A673 (cell line): ENCODE measurements at regions not wholly inside any gene's neighbourhood (a gene's known extent, or its start where the extent isn't known, plus 50 kb on each side); places are given as distances from the start of the nearest gene placed in this dataset.

Source experiments
- BruUV-seq: library from RNA; stranded (reverse); fragments of 400-500 nt; replicated peaks from 2 replicates; lab custom pipeline; 2021; lab: Mats Ljungman, UMichigan
- CTCF ChIA-PET: fragments of 300-600 bp; sonication (Branson Sonifier 250); formaldehyde crosslinking; loops from one replicate; lab custom pipeline; 2022; ENCODE audit warnings: antibody characterized with exemption; lab: Charles Lee
- POLR2A ChIA-PET: fragments of 300-600 bp; sonication (Branson Sonifier 250); formaldehyde crosslinking; loops from one replicate; lab custom pipeline; 2022; ENCODE audit warnings: antibody characterized with exemption; ENCODE audit not compliant: low non-redundant PET; lab: Charles Lee
- DNase-seq: peaks from one replicate; pipeline ENCODE4 v3.0.0-alpha.2; 2015; ENCODE audit warnings: low spot score
- H3K27ac ChIP-seq: fragments of 200-600 bp; sonication (generic); 2 replicates; pipeline ENCODE4 v1.5.1; 2016; ENCODE audit warnings: mixed run types, low read depth, mild to moderate bottlenecking, mixed read lengths, antibody characterized with exemption, low read length; ENCODE audit not compliant: poor library complexity, severe bottlenecking
- H3K27me3 ChIP-seq: fragments of 200-600 bp; sonication (generic); replicated peaks from 2 replicates; pipeline ENCODE4 v1.6.1; 2017; ENCODE audit warnings: mixed run types, low read depth, mild to moderate bottlenecking, mixed read lengths, antibody characterized with exemption, low read length; ENCODE audit not compliant: insufficient read depth, poor library complexity
- H3K36me3 ChIP-seq: fragments of 200-600 bp; sonication (generic); 2 replicates; pipeline ENCODE4 v1.6.1; 2016; ENCODE audit warnings: mixed run types, mild to moderate bottlenecking, mixed read lengths, antibody characterized with exemption, low read length; ENCODE audit not compliant: insufficient read depth, poor library complexity, severe bottlenecking
- H3K4me1 ChIP-seq: fragments of 200-600 bp; sonication (generic); 2 replicates; pipeline ENCODE4 v1.6.1; 2017; ENCODE audit warnings: mixed run types, mild to moderate bottlenecking, mixed read lengths, antibody characterized with exemption, low read length; ENCODE audit not compliant: insufficient read depth, poor library complexity, severe bottlenecking
- H3K4me3 ChIP-seq: fragments of 200-600 bp; sonication (generic); 2 replicates; pipeline ENCODE4 v1.5.1; 2016; ENCODE audit warnings: low read depth, mixed run types, mild to moderate bottlenecking, mixed read lengths, low read length; ENCODE audit not compliant: poor library complexity, severe bottlenecking
- H3K9me3 ChIP-seq: fragments of 200-600 bp; sonication (generic); 2 replicates; pipeline ENCODE4 v1.6.1; 2016; ENCODE audit warnings: mixed run types, low read depth, mild to moderate bottlenecking, mixed read lengths, antibody characterized with exemption, low read length; ENCODE audit not compliant: poor library complexity, severe bottlenecking
- CTCF ChIP-seq: fragments of 300-800, 200-600 bp; sonication (generic); conservative IDR thresholded peaks from 2 replicates; pipeline ENCODE4 v1.5.1; 2017; ENCODE audit warnings: low read depth, mild to moderate bottlenecking, antibody characterized with exemption, low read length, moderate library complexity, mixed read lengths
- EZH2 ChIP-seq: fragments of 200-600 bp; sonication (generic); IDR thresholded peaks from 2 replicates; pipeline ENCODE4 v1.6.1; 2017; ENCODE audit warnings: borderline replicate concordance, low read depth, mild to moderate bottlenecking, mixed read lengths, antibody characterized with exemption, low read length; ENCODE audit not compliant: poor library complexity, severe bottlenecking
- intact Hi-C: fragments of 100-400 bp; cut with micrococcal nuclease; formaldehyde crosslinking; loops from one replicate; pipeline ENCODE4 v1.10.0; 2022; ENCODE audit not compliant: unreplicated experiment

DNA sequence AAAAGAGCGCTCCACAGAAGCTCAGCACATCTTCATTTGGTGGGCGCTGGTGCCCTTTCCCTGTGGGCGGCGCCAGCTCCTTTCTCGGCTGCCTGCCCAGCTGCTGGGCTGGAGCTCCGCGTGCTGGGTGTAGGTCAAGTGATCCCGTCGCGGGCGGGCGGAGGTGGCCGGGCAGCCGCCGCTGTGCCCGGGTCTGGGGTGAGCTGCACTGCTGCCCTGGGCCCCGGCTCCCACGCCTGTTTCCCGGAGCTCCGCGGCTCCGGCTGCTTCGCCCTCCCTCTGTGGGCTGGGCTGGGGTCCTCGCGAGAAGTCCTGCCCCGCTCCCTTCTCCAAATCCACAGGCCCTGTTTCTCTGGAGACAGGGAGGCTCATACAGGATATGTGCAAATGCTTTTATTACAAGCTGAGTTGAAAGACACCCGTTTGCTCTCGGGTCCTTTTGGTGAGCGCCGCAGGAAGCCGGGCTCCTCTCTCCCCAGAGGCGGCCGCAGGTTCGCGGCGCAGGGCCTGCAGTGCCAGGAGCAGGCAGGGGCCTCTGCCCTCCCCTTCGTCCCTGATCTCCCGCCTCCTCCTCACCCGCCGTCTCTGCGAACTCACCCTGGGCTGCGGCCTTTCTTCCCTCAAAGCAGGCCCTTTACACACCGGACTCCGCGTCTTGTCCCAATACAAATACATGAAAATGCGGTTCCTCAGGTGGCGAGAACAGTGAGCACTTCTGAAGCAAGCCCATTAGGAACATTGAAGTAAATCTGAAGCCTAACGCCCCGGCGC is 67.8 kb upstream of the CAPRIN2 start:
- POLR2A ChIA-PET = no interaction called here
- no TSS peak for BruUV-seq
- H3K27ac ChIP-seq = no peak overlapping the region
- no peak for DNase-seq
- H3K27me3 ChIP-seq = no peaks in the 10 kb centered on the region
- intact Hi-C loops = no loop called here
- CTCF ChIA-PET = interaction anchor here (0.6 to 1.4 kb wide), 3 partner anchors 23 to 1117 kb away, joined by 3 to 15 read pairs (median 3); no protein-coding TSS in a partner anchor
- peak overlapping the region; percentile 4 for H3K4me3 ChIP-seq
- no peaks in the 10 kb centered on the region for H3K4me1 ChIP-seq
- no peaks in the 10 kb centered on the region for H3K9me3 ChIP-seq
- no peaks in the 10 kb centered on the region for H3K36me3 ChIP-seq
- TF ChIP-seq EZH2 = no peak
- TF ChIP-seq CTCF = no peak

DNA sequence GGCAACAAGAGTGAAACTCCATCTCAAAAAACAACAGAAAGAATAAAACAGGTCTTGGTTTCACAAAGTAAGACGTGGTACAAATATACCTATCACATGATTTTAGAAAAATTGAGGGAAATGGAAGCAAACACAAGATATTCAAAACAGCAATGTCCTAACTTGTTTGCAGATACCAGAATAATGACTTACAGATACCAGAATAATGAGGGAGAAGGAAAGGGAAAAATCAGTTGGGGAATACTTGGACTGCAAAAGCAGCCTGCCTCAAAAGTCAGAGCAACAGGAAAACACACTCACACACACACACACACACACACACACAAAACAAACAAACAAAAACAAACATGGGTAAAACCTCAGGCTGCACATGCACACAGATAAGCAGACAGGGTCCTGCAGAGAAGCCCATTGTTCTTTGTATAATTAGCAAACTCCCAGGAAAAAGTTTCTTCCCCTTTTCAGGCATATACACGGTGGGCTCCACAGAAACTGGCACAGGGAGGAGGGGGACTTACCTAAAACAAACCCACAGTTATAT is 65.7 kb upstream of the CAPRIN2 start:
- CTCF ChIA-PET = no interaction called here
- Histone ChIP-seq H3K36me3 (no peaks in the 10 kb centered on the region), H3K27me3 (no peaks in the 10 kb centered on the region), H3K27ac (no peak overlapping the region), H3K4me3 (no peak overlapping the region), H3K9me3 (no peaks in the 10 kb centered on the region), H3K4me1 (no peaks in the 10 kb centered on the region)
- no peak for TF ChIP-seq EZH2
- TF ChIP-seq CTCF = no peak
- DNase-seq = no peak
- POLR2A ChIA-PET = no interaction called here
- BruUV-seq = no TSS peak
- intact Hi-C loops = no loop called here

GRCh38 chr12:30818562-30818961 is 63.8 kb upstream of the CAPRIN2 start:
- Histone ChIP-seq H3K9me3 (no peaks in the 10 kb centered on the region), H3K27me3 (no peaks in the 10 kb centered on the region), H3K4me3 (no peak overlapping the region), H3K36me3 (no peaks in the 10 kb centered on the region), H3K4me1 (no peaks in the 10 kb centered on the region), H3K27ac (no peak overlapping the region)
- intact Hi-C loops = no loop called here
- POLR2A ChIA-PET = no interaction called here
- TF ChIP-seq EZH2 = no peak
- no peak for TF ChIP-seq CTCF
- BruUV-seq = no TSS peak
- no peak for DNase-seq
- CTCF ChIA-PET = no interaction called here
